ENCODE measurements at regions not wholly inside any gene's neighbourhood (a gene's known extent, or its start where the extent isn't known, plus 50 kb on each side); places are given as distances from the start of the nearest gene placed in this dataset.
"Not testable (repeated sequence)": the region's sequence is repeated elsewhere in the genome, so short reads cannot be mapped to it uniquely, and the experiment has no call there.

DNA sequence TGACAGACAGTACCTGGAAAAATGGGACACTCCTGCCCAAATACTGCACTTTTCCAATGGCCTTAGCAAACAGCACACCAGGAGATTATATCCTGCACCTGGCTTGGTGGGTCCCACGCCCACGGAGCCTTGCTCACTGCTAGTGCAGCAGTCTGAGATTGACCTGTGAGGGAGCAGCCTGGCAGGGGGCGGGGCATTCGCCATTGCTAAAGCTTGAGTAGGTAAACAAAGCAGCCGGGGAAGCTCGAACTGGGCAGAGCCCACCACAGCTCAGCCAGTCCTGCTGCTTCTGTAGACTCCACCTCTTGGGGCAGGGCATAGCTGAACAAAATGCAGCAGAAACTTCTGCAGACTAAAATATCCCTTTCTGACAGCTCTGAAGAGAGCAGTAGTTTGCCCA is 261.2 kb upstream of the TOM1L1 start:
- H3K9ac ChIP-seq (ENCODE audit: low read depth in 1 of 2, low read length in 2 of 2); H3K36me3 ChIP-seq (ENCODE audit: control insufficient read depth in 4 of 4, insufficient read depth in 3 of 4, low read depth in 1 of 4, low read length in 3 of 4); DNase-seq (ENCODE audit: low spot score); H3K27me3 ChIP-seq (ENCODE audit: control insufficient read depth in 4 of 4, insufficient read depth in 4 of 4, low read length in 3 of 4); H3K4me1 ChIP-seq (ENCODE audit: control insufficient read depth in 4 of 4, insufficient read depth in 4 of 4, low read length in 3 of 4); H3K27ac ChIP-seq (ENCODE audit: low read depth in 1 of 2, low read length in 2 of 2); H3K9me3 ChIP-seq (ENCODE audit: control insufficient read depth in 4 of 4, low read length in 3 of 4); H3K4me3 ChIP-seq (ENCODE audit: low read depth in 1 of 3, low read length in 3 of 3): not testable (repeated sequence)
- WGBS, result 87% methylated on average over 6 of the region's 6 CpGs

DNA sequence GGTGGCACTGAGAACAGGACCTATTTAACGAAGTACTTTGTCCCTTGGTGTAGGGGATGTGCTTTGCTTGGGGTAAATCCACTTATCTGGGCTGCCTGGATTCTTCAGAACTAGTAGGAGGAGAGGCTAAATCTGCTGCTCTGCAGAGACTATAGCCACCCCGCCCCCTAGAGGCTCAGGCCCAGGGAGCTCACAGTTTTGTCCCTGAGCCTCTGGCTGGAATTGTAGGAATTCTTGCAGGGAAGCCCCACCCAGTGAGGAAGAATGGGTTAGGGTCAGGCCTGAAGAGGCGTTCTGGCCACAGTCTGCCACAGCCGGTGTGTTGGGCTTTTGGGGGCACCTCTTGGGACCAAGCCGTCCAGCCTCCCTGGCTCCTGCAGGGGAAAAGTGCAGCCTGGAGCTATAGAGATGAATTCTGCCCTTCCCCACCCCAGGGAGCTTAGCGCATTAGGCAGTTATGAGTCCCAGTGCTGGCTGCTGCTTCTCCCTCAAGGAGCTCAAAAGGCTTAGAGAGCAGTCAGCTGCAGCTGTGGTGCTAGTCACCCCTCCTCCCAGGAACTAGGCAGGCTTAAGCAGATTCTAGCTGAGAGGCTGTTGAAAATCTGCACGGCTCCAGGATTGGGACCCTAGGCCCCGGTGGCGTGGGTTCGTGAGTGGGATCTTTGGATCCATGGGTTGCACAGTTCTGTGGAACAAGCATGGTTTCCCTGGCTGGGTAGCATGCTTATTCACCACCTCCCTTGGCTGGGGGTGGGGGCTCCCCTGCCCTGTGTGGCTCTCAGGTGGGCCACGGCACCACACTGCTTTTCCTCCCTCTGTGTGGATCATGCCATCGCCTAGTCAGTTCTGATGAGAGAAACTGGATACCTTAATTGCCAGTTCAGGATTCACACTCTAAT is 237.4 kb upstream of the TOM1L1 start:
- DNase-seq (ENCODE audit: low spot score), result no peak
- no peaks in the 10 kb centered on the region for H3K9me3 ChIP-seq (ENCODE audit: control insufficient read depth in 4 of 4, low read length in 3 of 4)
- 90% methylated on average over 12 of the region's 12 CpGs for WGBS
- no peaks in the 10 kb centered on the region for H3K4me1 ChIP-seq (ENCODE audit: control insufficient read depth in 4 of 4, insufficient read depth in 4 of 4, low read length in 3 of 4)
- no peak for TF ChIP-seq TAF1 (conservative IDR thresholded peaks at IDR 0.05)
- no peak for TF ChIP-seq FOXA2 (IDR thresholded peaks at IDR 0.05)
- TF ChIP-seq SP1 (IDR thresholded peaks at IDR 0.05), result no peak
- no peak for TF ChIP-seq MAX (IDR thresholded peaks at IDR 0.05)
- no peak for TF ChIP-seq GABPA (IDR thresholded peaks at IDR 0.05 in 1 of 2, conservative IDR thresholded peaks at IDR 0.05 in 1 of 2)
- H3K27ac ChIP-seq (ENCODE audit: low read depth in 1 of 2, low read length in 2 of 2), result no peak overlapping the region
- H3K9ac ChIP-seq (ENCODE audit: low read depth in 1 of 2, low read length in 2 of 2), result no peak overlapping the region
- no peaks in the 10 kb centered on the region for H3K27me3 ChIP-seq (ENCODE audit: control insufficient read depth in 4 of 4, insufficient read depth in 4 of 4, low read length in 3 of 4)
- no peak overlapping the region for H3K4me3 ChIP-seq (ENCODE audit: low read depth in 1 of 3, low read length in 3 of 3)
- H3K36me3 ChIP-seq (ENCODE audit: control insufficient read depth in 4 of 4, insufficient read depth in 3 of 4, low read depth in 1 of 4, low read length in 3 of 4), result no peaks in the 10 kb centered on the region

- Histone ChIP-seq H3K27me3 (ENCODE audit: control insufficient read depth in 4 of 4, insufficient read depth in 4 of 4, low read length in 3 of 4) (no peaks in the 10 kb centered on the region), H3K4me1 (ENCODE audit: control insufficient read depth in 4 of 4, insufficient read depth in 4 of 4, low read length in 3 of 4) (no peaks in the 10 kb centered on the region), H3K36me3 (ENCODE audit: control insufficient read depth in 4 of 4, insufficient read depth in 3 of 4, low read depth in 1 of 4, low read length in 3 of 4) (no peaks in the 10 kb centered on the region), H3K9me3 (ENCODE audit: control insufficient read depth in 4 of 4, low read length in 3 of 4) (no peaks in the 10 kb centered on the region), H3K9ac (ENCODE audit: low read depth in 1 of 2, low read length in 2 of 2) (no peak overlapping the region), H3K4me3 (ENCODE audit: low read depth in 1 of 3, low read length in 3 of 3) (no peak overlapping the region), H3K27ac (ENCODE audit: low read depth in 1 of 2, low read length in 2 of 2) (no peak overlapping the region)
- no peak for DNase-seq (ENCODE audit: low spot score)
- WGBS, result 80% methylated on average over 4 of the region's 4 CpGs
- TF ChIP-seq RXRA (IDR thresholded peaks at IDR 0.05) (no peak), TAF1 (conservative IDR thresholded peaks at IDR 0.05) (no peak), FOXA2 (IDR thresholded peaks at IDR 0.05) (no peak), RAD21 (IDR thresholded peaks at IDR 0.05) (no peak), EGR1 (IDR thresholded peaks at IDR 0.05; ENCODE audit: low read depth in 2 of 2) (no peak), JUND (IDR thresholded peaks at IDR 0.05) (no peak), HNF4A (conservative IDR thresholded peaks at IDR 0.05) (no peak)
- TF ChIP-seq, protein P1, sequence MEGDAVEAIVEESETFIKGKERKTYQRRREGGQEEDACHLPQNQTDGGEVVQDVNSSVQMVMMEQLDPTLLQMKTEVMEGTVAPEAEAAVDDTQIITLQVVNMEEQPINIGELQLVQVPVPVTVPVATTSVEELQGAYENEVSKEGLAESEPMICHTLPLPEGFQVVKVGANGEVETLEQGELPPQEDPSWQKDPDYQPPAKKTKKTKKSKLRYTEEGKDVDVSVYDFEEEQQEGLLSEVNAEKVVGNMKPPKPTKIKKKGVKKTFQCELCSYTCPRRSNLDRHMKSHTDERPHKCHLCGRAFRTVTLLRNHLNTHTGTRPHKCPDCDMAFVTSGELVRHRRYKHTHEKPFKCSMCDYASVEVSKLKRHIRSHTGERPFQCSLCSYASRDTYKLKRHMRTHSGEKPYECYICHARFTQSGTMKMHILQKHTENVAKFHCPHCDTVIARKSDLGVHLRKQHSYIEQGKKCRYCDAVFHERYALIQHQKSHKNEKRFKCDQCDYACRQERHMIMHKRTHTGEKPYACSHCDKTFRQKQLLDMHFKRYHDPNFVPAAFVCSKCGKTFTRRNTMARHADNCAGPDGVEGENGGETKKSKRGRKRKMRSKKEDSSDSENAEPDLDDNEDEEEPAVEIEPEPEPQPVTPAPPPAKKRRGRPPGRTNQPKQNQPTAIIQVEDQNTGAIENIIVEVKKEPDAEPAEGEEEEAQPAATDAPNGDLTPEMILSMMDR (IDR thresholded peaks at IDR 0.05; ENCODE audit: low read depth, low read length, missing input control), result no peak
These were observed 234.1 kb upstream of the TOM1L1 start for GRCh38 chr17:54666559-54666958.

DNA sequence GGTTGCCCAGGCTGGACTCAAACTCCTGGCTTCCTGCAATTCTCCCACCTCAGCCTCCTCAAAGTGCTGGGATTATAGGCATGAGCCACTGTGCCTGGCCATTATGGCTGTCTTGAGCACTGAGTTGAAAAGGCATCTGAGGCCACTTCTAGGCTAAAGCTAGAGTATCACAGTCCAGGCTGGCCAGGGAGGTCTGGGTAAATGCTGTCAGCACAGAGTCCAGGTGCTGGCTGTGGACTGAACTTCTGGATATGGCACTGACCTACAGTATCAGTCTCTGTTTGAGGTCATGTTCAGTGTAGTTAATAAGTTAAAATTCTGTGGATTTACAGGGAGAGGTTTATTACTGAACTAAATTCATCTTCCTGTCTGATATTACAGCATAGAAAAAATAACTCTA is 222.5 kb upstream of the TOM1L1 start:
- DNase-seq (ENCODE audit: low spot score), result no peak
- H3K4me1 ChIP-seq (ENCODE audit: control insufficient read depth in 4 of 4, insufficient read depth in 4 of 4, low read length in 3 of 4), result peaks cover 0 to 6% (median 0%) of the 10 kb centered on the region in 4 donors
- H3K4me3 ChIP-seq (ENCODE audit: low read depth in 1 of 3, low read length in 3 of 3), result no peak overlapping the region
- no peaks in the 10 kb centered on the region for H3K9me3 ChIP-seq (ENCODE audit: control insufficient read depth in 4 of 4, low read length in 3 of 4)
- no peaks in the 10 kb centered on the region for H3K27me3 ChIP-seq (ENCODE audit: control insufficient read depth in 4 of 4, insufficient read depth in 4 of 4, low read length in 3 of 4)
- H3K9ac ChIP-seq (ENCODE audit: low read depth in 1 of 2, low read length in 2 of 2), result no peak overlapping the region
- H3K27ac ChIP-seq (ENCODE audit: low read depth in 1 of 2, low read length in 2 of 2), result no peak overlapping the region
- no peak for TF ChIP-seq FOXA1 (IDR thresholded peaks at IDR 0.05)
- peak; percentile 85 to 92 for TF ChIP-seq HNF4A (conservative IDR thresholded peaks at IDR 0.05)
- TF ChIP-seq RAD21 (IDR thresholded peaks at IDR 0.05), result peak in 1 of 2 donors; percentile 12
- peak; percentile 40 for TF ChIP-seq HNF4G (IDR thresholded peaks at IDR 0.05)
- TF ChIP-seq NR2F2 (IDR thresholded peaks at IDR 0.05), result no peak
- TF ChIP-seq RXRA (IDR thresholded peaks at IDR 0.05), result peak; percentile 83 to 87
- TF ChIP-seq EGR1 (IDR thresholded peaks at IDR 0.05; ENCODE audit: low read depth in 2 of 2), result no peak
- TF ChIP-seq YY1 (IDR thresholded peaks at IDR 0.05), result no peak
- TF ChIP-seq, protein P2, sequence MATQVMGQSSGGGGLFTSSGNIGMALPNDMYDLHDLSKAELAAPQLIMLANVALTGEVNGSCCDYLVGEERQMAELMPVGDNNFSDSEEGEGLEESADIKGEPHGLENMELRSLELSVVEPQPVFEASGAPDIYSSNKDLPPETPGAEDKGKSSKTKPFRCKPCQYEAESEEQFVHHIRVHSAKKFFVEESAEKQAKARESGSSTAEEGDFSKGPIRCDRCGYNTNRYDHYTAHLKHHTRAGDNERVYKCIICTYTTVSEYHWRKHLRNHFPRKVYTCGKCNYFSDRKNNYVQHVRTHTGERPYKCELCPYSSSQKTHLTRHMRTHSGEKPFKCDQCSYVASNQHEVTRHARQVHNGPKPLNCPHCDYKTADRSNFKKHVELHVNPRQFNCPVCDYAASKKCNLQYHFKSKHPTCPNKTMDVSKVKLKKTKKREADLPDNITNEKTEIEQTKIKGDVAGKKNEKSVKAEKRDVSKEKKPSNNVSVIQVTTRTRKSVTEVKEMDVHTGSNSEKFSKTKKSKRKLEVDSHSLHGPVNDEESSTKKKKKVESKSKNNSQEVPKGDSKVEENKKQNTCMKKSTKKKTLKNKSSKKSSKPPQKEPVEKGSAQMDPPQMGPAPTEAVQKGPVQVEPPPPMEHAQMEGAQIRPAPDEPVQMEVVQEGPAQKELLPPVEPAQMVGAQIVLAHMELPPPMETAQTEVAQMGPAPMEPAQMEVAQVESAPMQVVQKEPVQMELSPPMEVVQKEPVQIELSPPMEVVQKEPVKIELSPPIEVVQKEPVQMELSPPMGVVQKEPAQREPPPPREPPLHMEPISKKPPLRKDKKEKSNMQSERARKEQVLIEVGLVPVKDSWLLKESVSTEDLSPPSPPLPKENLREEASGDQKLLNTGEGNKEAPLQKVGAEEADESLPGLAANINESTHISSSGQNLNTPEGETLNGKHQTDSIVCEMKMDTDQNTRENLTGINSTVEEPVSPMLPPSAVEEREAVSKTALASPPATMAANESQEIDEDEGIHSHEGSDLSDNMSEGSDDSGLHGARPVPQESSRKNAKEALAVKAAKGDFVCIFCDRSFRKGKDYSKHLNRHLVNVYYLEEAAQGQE (IDR thresholded peaks at IDR 0.05), result no peak
- no peak for TF ChIP-seq GABPA (IDR thresholded peaks at IDR 0.05 in 1 of 2, conservative IDR thresholded peaks at IDR 0.05 in 1 of 2)
- TF ChIP-seq FOXA2 (IDR thresholded peaks at IDR 0.05), result no peak
- TF ChIP-seq SP1 (IDR thresholded peaks at IDR 0.05), result peak; percentile 33
- no peak for TF ChIP-seq ATF3 (IDR thresholded peaks at IDR 0.05)
- H3K36me3 ChIP-seq (ENCODE audit: control insufficient read depth in 4 of 4, insufficient read depth in 3 of 4, low read depth in 1 of 4, low read length in 3 of 4), result no peaks in the 10 kb centered on the region

All from liver (tissue), 8 donors.